Muscle layer of duodenum (tissue), 2 donors: ENCODE measurements at regions not wholly inside any gene's neighbourhood (a gene's known extent, or its start where the extent isn't known, plus 50 kb on each side); places are given as distances from the start of the nearest gene placed in this dataset.

Experiments used
- H3K27ac ChIP-seq: one replicate; pipeline ENCODE4 v1.7.0; 2013; ENCODE audit warnings: mild to moderate bottlenecking, low read length
- H3K27me3 ChIP-seq: one replicate; pipeline ENCODE4 v1.7.0; 2013; ENCODE audit warnings: low read depth, mild to moderate bottlenecking, control low read depth, low read length
- H3K36me3 ChIP-seq, 2 donors: one replicate each; pipeline ENCODE4 v1.7.0; 2013; ENCODE audit warnings: low read length in 2 of 2, control low read depth in 1 of 2, mild to moderate bottlenecking in 1 of 2; ENCODE audit not compliant: insufficient read depth in 2 of 2, control insufficient read depth in 1 of 2
- H3K4me1 ChIP-seq, 2 donors: one replicate each; pipeline ENCODE4 v1.7.0; 2013; ENCODE audit warnings: low read length in 2 of 2, mild to moderate bottlenecking in 2 of 2, control low read depth in 1 of 2, moderate library complexity in 1 of 2; ENCODE audit not compliant: insufficient read depth in 2 of 2, control insufficient read depth in 1 of 2
- H3K4me3 ChIP-seq, 2 donors: one replicate each; pipeline ENCODE4 v1.7.0; 2013; ENCODE audit warnings: low read length in 2 of 2, low read depth in 1 of 2, mild to moderate bottlenecking in 1 of 2
- H3K9me3 ChIP-seq, 2 donors: one replicate each; pipeline ENCODE4 v1.7.0; 2013; ENCODE audit warnings: low read length in 2 of 2, control low read depth in 1 of 2, mild to moderate bottlenecking in 1 of 2; ENCODE audit not compliant: control insufficient read depth in 1 of 2
- donor health status: healthy.

DNA sequence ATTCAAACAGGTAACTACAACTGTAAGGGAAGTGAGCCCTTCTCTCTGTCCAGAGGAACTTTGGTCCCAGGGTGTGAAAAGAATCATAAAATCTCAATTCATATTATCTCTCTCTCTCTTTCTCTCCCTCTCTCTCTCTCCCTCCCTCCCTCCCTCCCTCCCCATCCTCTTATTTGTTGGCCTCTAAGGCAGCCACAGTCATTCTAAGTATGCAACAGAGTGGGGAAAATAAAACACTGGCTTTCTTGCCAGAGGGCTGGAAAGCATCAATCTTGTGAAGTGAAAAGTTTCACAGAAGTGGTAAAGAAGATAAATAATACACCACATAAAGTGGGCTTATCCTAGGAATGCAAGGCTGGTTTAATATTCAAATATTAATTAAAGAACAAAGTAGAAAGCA lies 95.6 kb upstream of the KCNH7 start:
- Histone ChIP-seq H3K4me1 (no peaks in the 10 kb centered on the region), H3K36me3 (no peaks in the 10 kb centered on the region), H3K27me3 (no peaks in the 10 kb centered on the region), H3K4me3 (no peak overlapping the region), H3K9me3 (peaks cover 0 to 7% of the 10 kb centered on the region in 2 donors), H3K27ac (no peak overlapping the region)

DNA sequence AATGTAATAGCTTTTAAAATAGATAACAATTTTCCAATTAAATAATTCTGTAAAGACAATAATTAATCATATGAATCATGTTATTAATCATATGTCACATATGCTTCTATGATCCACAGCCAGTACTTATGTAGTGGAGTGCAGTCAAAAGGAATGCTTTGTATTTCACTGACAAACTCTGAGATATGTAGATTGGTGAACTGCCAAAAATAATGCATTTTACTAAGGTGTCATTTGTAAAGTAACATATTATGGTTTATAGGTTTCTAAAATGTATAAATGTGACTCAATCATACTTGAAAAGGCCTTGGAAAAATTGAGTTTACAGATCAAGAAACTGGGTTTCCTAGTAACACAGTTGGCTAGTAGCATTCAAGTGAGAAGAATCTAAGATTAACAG lies 93.8 kb upstream of the KCNH7 start:
- Histone ChIP-seq H3K4me1 (no peaks in the 10 kb centered on the region), H3K4me3 (no peak overlapping the region), H3K9me3 (peaks cover 0 to 4% of the 10 kb centered on the region in 2 donors), H3K27ac (no peak overlapping the region), H3K36me3 (no peaks in the 10 kb centered on the region), H3K27me3 (no peaks in the 10 kb centered on the region)

GRCh38 chr2:162929571-162929970 lies 91.0 kb upstream of the KCNH7 start:
- Histone ChIP-seq H3K36me3 (no peaks in the 10 kb centered on the region), H3K4me1 (no peaks in the 10 kb centered on the region), H3K9me3 (peaks cover 0 to 4% of the 10 kb centered on the region in 2 donors), H3K27me3 (no peaks in the 10 kb centered on the region), H3K4me3 (no peak overlapping the region), H3K27ac (no peak overlapping the region)

GRCh38 chr2:162928356-162928755 lies 89.8 kb upstream of the KCNH7 start:
- no peak overlapping the region for H3K27ac ChIP-seq
- H3K27me3 ChIP-seq, result no peaks in the 10 kb centered on the region
- no peaks in the 10 kb centered on the region for H3K4me1 ChIP-seq
- H3K9me3 ChIP-seq, result no peaks in the 10 kb centered on the region
- H3K4me3 ChIP-seq, result no peak overlapping the region
- no peaks in the 10 kb centered on the region for H3K36me3 ChIP-seq

GRCh38 chr2:162926907-162927306 lies 88.3 kb upstream of the KCNH7 start:
- Histone ChIP-seq H3K36me3 (no peaks in the 10 kb centered on the region), H3K27ac (no peak overlapping the region), H3K4me1 (no peaks in the 10 kb centered on the region), H3K27me3 (no peaks in the 10 kb centered on the region), H3K4me3 (no peak overlapping the region), H3K9me3 (no peaks in the 10 kb centered on the region)

- no peaks in the 10 kb centered on the region for H3K9me3 ChIP-seq
- H3K27me3 ChIP-seq, result no peaks in the 10 kb centered on the region
- no peaks in the 10 kb centered on the region for H3K36me3 ChIP-seq
- no peak overlapping the region for H3K4me3 ChIP-seq
- H3K27ac ChIP-seq, result no peak overlapping the region
- no peaks in the 10 kb centered on the region for H3K4me1 ChIP-seq
Observed at GRCh38 chr2:162926501-162926900, 87.9 kb upstream of the KCNH7 start.

DNA sequence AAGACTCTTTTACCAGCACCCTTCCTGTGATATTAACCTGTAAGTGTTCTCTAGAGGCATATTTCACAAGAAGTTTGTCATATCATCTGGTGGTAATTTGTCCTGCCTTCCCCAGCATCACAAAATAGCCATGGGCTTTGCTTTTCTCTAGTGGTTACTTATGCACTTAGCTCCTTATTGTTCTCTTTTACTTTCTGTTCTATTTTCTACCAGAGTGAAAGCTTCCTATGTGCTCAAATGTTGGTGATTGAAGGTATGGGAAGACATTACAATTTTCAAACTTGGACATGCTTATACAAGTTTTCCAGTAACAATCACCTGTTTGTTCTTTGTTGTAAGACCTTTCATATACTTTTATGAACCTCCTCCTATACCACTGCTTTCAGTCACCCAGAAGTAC lies 87.0 kb upstream of the KCNH7 start:
- no peak overlapping the region for H3K4me3 ChIP-seq
- H3K36me3 ChIP-seq, result no peaks in the 10 kb centered on the region
- H3K9me3 ChIP-seq, result no peaks in the 10 kb centered on the region

DNA sequence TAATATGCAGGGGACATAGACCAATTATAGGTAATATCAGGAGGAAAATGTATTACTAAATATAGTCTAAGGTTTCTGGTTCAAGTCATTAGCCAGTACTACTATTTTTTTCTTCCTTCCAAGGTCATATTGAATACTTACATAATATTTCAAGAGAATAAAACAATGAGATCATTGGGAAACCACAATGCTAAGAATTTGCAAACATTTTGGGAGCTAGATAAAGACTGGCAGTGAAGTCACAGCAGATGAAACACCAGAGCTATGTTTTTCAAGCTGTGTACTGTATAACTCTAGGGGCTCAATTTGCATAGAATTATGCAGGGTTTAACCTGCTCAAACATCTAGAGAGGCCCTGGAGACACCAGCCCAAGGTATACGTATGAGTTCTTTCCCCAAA lies 80.5 kb upstream of the KCNH7 start:
- H3K27me3 ChIP-seq, result no peaks in the 10 kb centered on the region
- H3K27ac ChIP-seq, result no peak overlapping the region
- no peak overlapping the region for H3K4me3 ChIP-seq
- H3K9me3 ChIP-seq, result no peaks in the 10 kb centered on the region
- no peaks in the 10 kb centered on the region for H3K36me3 ChIP-seq
- no peaks in the 10 kb centered on the region for H3K4me1 ChIP-seq

More for the DNA sequence above, 87.0 kb upstream of the KCNH7 start:
- Histone ChIP-seq H3K27ac (no peak overlapping the region), H3K4me1 (no peaks in the 10 kb centered on the region), H3K27me3 (no peaks in the 10 kb centered on the region)

- Histone ChIP-seq H3K27ac (no peak overlapping the region), H3K4me1 (no peaks in the 10 kb centered on the region), H3K36me3 (no peaks in the 10 kb centered on the region), H3K27me3 (no peaks in the 10 kb centered on the region), H3K4me3 (no peak overlapping the region), H3K9me3 (no peaks in the 10 kb centered on the region)
Observed at GRCh38 chr2:162917626-162918025, 79.1 kb upstream of the KCNH7 start.

- H3K4me1 ChIP-seq, result no peaks in the 10 kb centered on the region
- no peaks in the 10 kb centered on the region for H3K36me3 ChIP-seq
- H3K4me3 ChIP-seq, result no peak overlapping the region
- H3K27ac ChIP-seq, result no peak overlapping the region
- no peaks in the 10 kb centered on the region for H3K27me3 ChIP-seq
- no peaks in the 10 kb centered on the region for H3K9me3 ChIP-seq
Observed at GRCh38 chr2:162916286-162916801, 77.8 kb upstream of the KCNH7 start.

- Histone ChIP-seq H3K9me3 (no peaks in the 10 kb centered on the region), H3K36me3 (no peaks in the 10 kb centered on the region), H3K4me1 (no peaks in the 10 kb centered on the region), H3K27me3 (no peaks in the 10 kb centered on the region), H3K27ac (no peak overlapping the region), H3K4me3 (no peak overlapping the region)
Observed at GRCh38 chr2:162915858-162916257, 77.3 kb upstream of the KCNH7 start.

GRCh38 chr2:162914161-162914560 lies 75.6 kb upstream of the KCNH7 start:
- Histone ChIP-seq H3K4me1 (no peaks in the 10 kb centered on the region), H3K4me3 (no peak overlapping the region), H3K27me3 (no peaks in the 10 kb centered on the region), H3K27ac (no peak overlapping the region), H3K36me3 (no peaks in the 10 kb centered on the region), H3K9me3 (no peaks in the 10 kb centered on the region)
